WTC11 (cell line): ENCODE measurements at regions not wholly inside any gene's neighbourhood (a gene's known extent, or its start where the extent isn't known, plus 50 kb on each side); places are given as distances from the start of the nearest gene placed in this dataset.

Source experiments
- ATAC-seq: fragments of 200-7000 bp; cut with Tn5 transposase; 2 replicates; pipeline ENCODE4 v1.10.0; 2021; ENCODE audit warnings: mild to moderate bottlenecking, moderate library complexity
- CTCF ChIA-PET: fragments of 300-600 bp; sonication (Branson Sonifier 250); formaldehyde crosslinking; loops from one replicate; lab custom pipeline; 2021; ENCODE audit warnings: antibody characterized with exemption; lab: Charles Lee
- POLR2A ChIA-PET: fragments of 350-600 bp; sonication (Branson Sonifier 250); formaldehyde crosslinking; loops from one replicate; lab custom pipeline; 2021; ENCODE audit warnings: antibody characterized with exemption; lab: Charles Lee
- DNase-seq: peaks from one replicate; pipeline ENCODE4 v3.0.0; 2021; ENCODE audit warnings: low spot score
- H3K27ac Mint-ChIP-seq: 2 replicates; pipeline ENCODE4 v1.8.0; 2021; ENCODE audit warnings: mixed read lengths
- H3K27me3 Mint-ChIP-seq: 2 replicates; pipeline ENCODE4 v1.8.0; 2021; ENCODE audit warnings: low read depth, mild to moderate bottlenecking, moderate library complexity, mixed read lengths
- H3K36me3 Mint-ChIP-seq: 2 replicates; pipeline ENCODE4 v1.8.0; 2021; ENCODE audit warnings: mixed read lengths
- H3K4me1 Mint-ChIP-seq: 2 replicates; pipeline ENCODE4 v1.8.0; 2022; ENCODE audit warnings: mixed read lengths
- H3K4me3 Mint-ChIP-seq: 2 replicates; pipeline ENCODE4 v1.8.0; 2021; ENCODE audit warnings: mild to moderate bottlenecking, moderate library complexity, mixed read lengths
- H3K9me3 Mint-ChIP-seq: 2 replicates; pipeline ENCODE4 v1.8.0; 2021; ENCODE audit warnings: mixed read lengths
- AFF4 ChIP-seq: sonication (generic); formaldehyde crosslinking; IDR thresholded peaks from 2 replicates; pipeline ENCODE4 v1.8.1; 2023; ENCODE audit warnings: mild to moderate bottlenecking, missing genetic modification reagents, borderline replicate concordance
- ATF1 ChIP-seq: sonication (generic); formaldehyde crosslinking; IDR thresholded peaks from 2 replicates; pipeline ENCODE4 v1.8.1; 2023; ENCODE audit warnings: mild to moderate bottlenecking, moderate library complexity, missing genetic modification reagents
- ATF2 ChIP-seq: sonication (generic); formaldehyde crosslinking; IDR thresholded peaks from 2 replicates; pipeline ENCODE4 v1.8.1; 2022; ENCODE audit warnings: low read depth, missing genetic modification reagents, borderline replicate concordance
- ATF3 ChIP-seq: sonication (generic); formaldehyde crosslinking; conservative IDR thresholded peaks from 2 replicates; pipeline ENCODE4 v1.8.1; 2022; ENCODE audit warnings: mild to moderate bottlenecking, missing genetic modification reagents
- CREB1 ChIP-seq: sonication (generic); formaldehyde crosslinking; IDR thresholded peaks from 2 replicates; pipeline ENCODE4 v1.8.0; 2023; ENCODE audit warnings: mild to moderate bottlenecking, missing genetic modification reagents
- E2F4 ChIP-seq: sonication (generic); formaldehyde crosslinking; IDR thresholded peaks from 2 replicates; pipeline ENCODE4 v1.8.1; 2022; ENCODE audit warnings: low read depth, mild to moderate bottlenecking, moderate library complexity, missing genetic modification reagents, borderline replicate concordance
- ESRRA ChIP-seq: sonication (generic); formaldehyde crosslinking; IDR thresholded peaks from 2 replicates; pipeline ENCODE4 v1.8.1; 2022; ENCODE audit warnings: mild to moderate bottlenecking, missing genetic modification reagents, borderline replicate concordance
- FOXP4 ChIP-seq: sonication (generic); formaldehyde crosslinking; IDR thresholded peaks from 2 replicates; pipeline ENCODE4 v1.8.0; 2022; ENCODE audit warnings: mild to moderate bottlenecking, missing genetic modification reagents
- JUN ChIP-seq: sonication (generic); formaldehyde crosslinking; IDR thresholded peaks from 2 replicates; pipeline ENCODE4 v1.8.0; 2023; ENCODE audit warnings: mild to moderate bottlenecking, missing genetic modification reagents
- MYBL2 ChIP-seq: sonication (generic); formaldehyde crosslinking; IDR thresholded peaks from 2 replicates; pipeline ENCODE4 v1.8.1; 2023; ENCODE audit warnings: mild to moderate bottlenecking, moderate library complexity, missing genetic modification reagents
- OVOL2 ChIP-seq: fragments of 250-450 bp; sonication (Bioruptor Pico); IDR thresholded peaks from 2 replicates; pipeline ENCODE4 v1.9.0; 2021; ENCODE audit warnings: mild to moderate bottlenecking, borderline replicate concordance
- PREB ChIP-seq: sonication (generic); formaldehyde crosslinking; IDR thresholded peaks from 2 replicates; pipeline ENCODE4 v1.8.1; 2022; ENCODE audit warnings: mild to moderate bottlenecking, missing genetic modification reagents, moderate library complexity, borderline replicate concordance
- RORB ChIP-seq: fragments of 250-450 bp; sonication (Bioruptor Pico); IDR thresholded peaks from 2 replicates; pipeline ENCODE4 v1.9.0; 2021; ENCODE audit warnings: mild to moderate bottlenecking
- USF2 ChIP-seq: sonication (generic); formaldehyde crosslinking; IDR thresholded peaks from 2 replicates; pipeline ENCODE4 v1.8.1; 2023; ENCODE audit warnings: mild to moderate bottlenecking, missing genetic modification reagents, moderate library complexity
- ZMAT4 ChIP-seq: fragments of 250-450 bp; sonication (Bioruptor Pico); IDR thresholded peaks from 2 replicates; pipeline ENCODE4 v1.9.0; 2021; ENCODE audit warnings: mild to moderate bottlenecking
- ZNF263 ChIP-seq: sonication (generic); formaldehyde crosslinking; IDR thresholded peaks from 2 replicates; pipeline ENCODE4 v1.8.1; 2022; ENCODE audit warnings: low read depth, mild to moderate bottlenecking, moderate library complexity, missing genetic modification reagents
- ZNF317 ChIP-seq: sonication (generic); formaldehyde crosslinking; IDR thresholded peaks from 2 replicates; pipeline ENCODE4 v1.8.1; 2023; ENCODE audit warnings: low read depth, mild to moderate bottlenecking, moderate library complexity, missing genetic modification reagents, borderline replicate concordance
- ZNF396 ChIP-seq: fragments of 250-450 bp; sonication (Bioruptor Pico); IDR thresholded peaks from 2 replicates; pipeline ENCODE4 v1.8.0; 2021; ENCODE audit warnings: mild to moderate bottlenecking, moderate library complexity, borderline replicate concordance
- ZNF425 ChIP-seq: fragments of 250-450 bp; sonication (Bioruptor Pico); conservative IDR thresholded peaks from 2 replicates; pipeline ENCODE4 v1.9.0; 2021; ENCODE audit warnings: mild to moderate bottlenecking

- peaks cover 3% of the 10 kb centered on the region; the same call in 1 of the 2 replicates for H3K27me3 Mint-ChIP-seq
- TF ChIP-seq AFF4 (no peak), ATF3 (CRISPR knock-in tag) (no peak), ZNF396 (CRISPR knock-in tag) (no peak), PREB (CRISPR knock-in tag) (no peak), ZNF263 (CRISPR knock-in tag) (no peak), ESRRA (CRISPR knock-in tag) (no peak), ZNF425 (CRISPR knock-in tag) (no peak), ATF1 (CRISPR knock-in tag) (no peak), CREB1 (CRISPR knock-in tag) (no peak), USF2 (no peak), ZNF317 (CRISPR knock-in tag) (no peak), E2F4 (CRISPR knock-in tag) (no peak), OVOL2 (CRISPR knock-in tag) (no peak), RORB (CRISPR knock-in tag) (no peak), ZMAT4 (CRISPR knock-in tag) (no peak), FOXP4 (CRISPR knock-in tag) (no peak), MYBL2 (CRISPR knock-in tag) (no peak), JUN (no peak), ATF2 (no peak)
- TF ChIP-seq, all 79 proteins: peak for 0
- no peak overlapping the region for H3K4me3 Mint-ChIP-seq
- no peak overlapping the region for H3K27ac Mint-ChIP-seq
- ATAC-seq (no peak), DNase-seq (no peak)
- peaks cover 65% of the 10 kb centered on the region for H3K4me1 Mint-ChIP-seq
- H3K9me3 Mint-ChIP-seq: peaks cover 8% of the 10 kb centered on the region
- H3K36me3 Mint-ChIP-seq: no peaks in the 10 kb centered on the region
- ChIA-PET CTCF (interaction anchor here (1.1 kb wide), 1 partner anchor 330 kb away, joined by 4 read pairs; no protein-coding TSS in a partner anchor), POLR2A (interaction anchor here (0.8 kb wide), 1 partner anchor 257 kb away, joined by 3 read pairs; no protein-coding TSS in a partner anchor)
Observed at GRCh38 chr16:49023050-49023449, 258.6 kb downstream of the CBLN1 start.
